Astrocyte (in vitro differentiated cells and primary cell): ENCODE measurements at regions not wholly inside any gene's neighbourhood (a gene's known extent, or its start where the extent isn't known, plus 50 kb on each side); places are given as distances from the start of the nearest gene placed in this dataset.
"Not testable (repeated sequence)": the region's sequence is repeated elsewhere in the genome, so short reads cannot be mapped to it uniquely, and the experiment has no call there.

Experiments
- DNase-seq: peaks from one replicate; pipeline ENCODE4 v3.0.0-alpha.2; 2010; ENCODE audit warnings: low read depth
- FAIRE-seq: peaks from 2 replicates; lab custom pipeline; 2011; peaks lifted over from hg19 to GRCh38; lab: Jason Lieb, UNC
- H2AFZ ChIP-seq: 2 replicates; pipeline ENCODE4 v1.6.0; 2012; ENCODE audit warnings: low read depth, low read length, inconsistent platforms
- H3K27ac ChIP-seq: 2 replicates; pipeline ENCODE4 v1.5.1; 2011; ENCODE audit warnings: low read depth, low read length, inconsistent platforms
- H3K27me3 ChIP-seq: 2 replicates; pipeline ENCODE4 v1.6.0; 2011; ENCODE audit warnings: low read length, inconsistent platforms; ENCODE audit not compliant: insufficient read depth
- H3K36me3 ChIP-seq: 2 replicates; pipeline ENCODE4 v1.5.1; 2011; ENCODE audit warnings: low read length, inconsistent platforms; ENCODE audit not compliant: insufficient read depth
- H3K4me1 ChIP-seq: 2 replicates; pipeline ENCODE4 v1.5.1; 2011; ENCODE audit warnings: low read length, inconsistent platforms; ENCODE audit not compliant: insufficient read depth
- H3K4me2 ChIP-seq: 2 replicates; pipeline ENCODE4 v1.6.0; 2012; ENCODE audit warnings: low read length, inconsistent platforms
- H3K4me3 ChIP-seq: 2 replicates; pipeline ENCODE4 v1.5.1; 2011; ENCODE audit warnings: low read depth, mild to moderate bottlenecking, low read length, inconsistent platforms; ENCODE audit not compliant: insufficient read depth
- H3K79me2 ChIP-seq: 2 replicates; pipeline ENCODE4 v1.6.0; 2012; ENCODE audit warnings: mild to moderate bottlenecking, low read length, inconsistent platforms; ENCODE audit not compliant: insufficient read depth
- H3K9ac ChIP-seq: 2 replicates; pipeline ENCODE4 v1.6.0; 2012; ENCODE audit warnings: mild to moderate bottlenecking, low read length, inconsistent platforms
- H3K9me3 ChIP-seq: 2 replicates; pipeline ENCODE4 v1.5.1; 2012; ENCODE audit warnings: low read depth, mild to moderate bottlenecking, low read length, inconsistent platforms; ENCODE audit not compliant: insufficient read depth
- H4K20me1 ChIP-seq: 2 replicates; pipeline ENCODE4 v1.6.0; 2012; ENCODE audit warnings: low read length, inconsistent platforms; ENCODE audit not compliant: insufficient read depth
- H3K27ac Mint-ChIP-seq: one replicate; pipeline ENCODE4 v1.8.0; 2021; ENCODE audit warnings: mild to moderate bottlenecking, mixed read lengths; ENCODE audit not compliant: unreplicated experiment
- H3K27me3 Mint-ChIP-seq: one replicate; pipeline ENCODE4 v1.8.0; 2021; ENCODE audit warnings: low read depth, mixed read lengths; ENCODE audit not compliant: unreplicated experiment
- H3K36me3 Mint-ChIP-seq: one replicate; pipeline ENCODE4 v1.8.0; 2021; ENCODE audit warnings: low read depth, mixed read lengths; ENCODE audit not compliant: unreplicated experiment
- H3K4me1 Mint-ChIP-seq: one replicate; pipeline ENCODE4 v1.8.0; 2021; ENCODE audit warnings: low read depth, mixed read lengths; ENCODE audit not compliant: unreplicated experiment
- H3K4me3 Mint-ChIP-seq: one replicate; pipeline ENCODE4 v1.8.0; 2021; ENCODE audit warnings: mild to moderate bottlenecking, moderate library complexity, mixed read lengths; ENCODE audit not compliant: unreplicated experiment
- H3K9me3 Mint-ChIP-seq: one replicate; pipeline ENCODE4 v1.8.0; 2021; ENCODE audit warnings: mild to moderate bottlenecking, mixed read lengths; ENCODE audit not compliant: unreplicated experiment
- CTCF ChIP-seq: IDR thresholded peaks from 2 replicates; pipeline ENCODE4 v1.5.1; 2011; ENCODE audit warnings: low read depth, mild to moderate bottlenecking, inconsistent platforms, low read length, moderate library complexity; ENCODE audit not compliant: insufficient read depth
- EZH2 ChIP-seq: IDR thresholded peaks from 2 replicates; pipeline ENCODE4 v1.6.1; 2012; ENCODE audit warnings: mild to moderate bottlenecking, low read length, inconsistent platforms; ENCODE audit not compliant: insufficient read depth

GRCh38 chr4:138435733-138436132 lies 193.6 kb upstream of the SLC7A11 start:
- not testable (repeated sequence) for H3K9me3 ChIP-seq, H3K4me3 ChIP-seq, DNase-seq, FAIRE-seq, H3K27ac ChIP-seq, H3K4me3 Mint-ChIP-seq, H3K4me2 ChIP-seq, H3K27me3 ChIP-seq, H3K9ac ChIP-seq, H4K20me1 ChIP-seq, H3K79me2 ChIP-seq, H3K4me1 Mint-ChIP-seq, H3K4me1 ChIP-seq, H3K27ac Mint-ChIP-seq, H3K36me3 ChIP-seq, H3K36me3 Mint-ChIP-seq, H2AFZ ChIP-seq, H3K27me3 Mint-ChIP-seq
- peaks cover 10% of the 10 kb centered on the region for H3K9me3 Mint-ChIP-seq

GRCh38 chr4:138435046-138435445 lies 192.9 kb upstream of the SLC7A11 start:
- not testable (repeated sequence) for H3K4me2 ChIP-seq, FAIRE-seq, H3K4me1 Mint-ChIP-seq, H2AFZ ChIP-seq, H3K36me3 ChIP-seq, H3K27me3 ChIP-seq, H3K27me3 Mint-ChIP-seq, H3K27ac Mint-ChIP-seq, H3K79me2 ChIP-seq, H3K4me3 ChIP-seq, H3K9ac ChIP-seq, DNase-seq, H3K4me3 Mint-ChIP-seq, H3K27ac ChIP-seq, H4K20me1 ChIP-seq, H3K4me1 ChIP-seq, H3K36me3 Mint-ChIP-seq, H3K9me3 ChIP-seq
- peaks cover 10% of the 10 kb centered on the region for H3K9me3 Mint-ChIP-seq

GRCh38 chr4:138428611-138429010 lies 186.5 kb upstream of the SLC7A11 start:
- no peak for FAIRE-seq
- no peak overlapping the region for H3K4me3 Mint-ChIP-seq

More at GRCh38 chr4:138428611-138429010, 186.5 kb upstream of the SLC7A11 start:
- no peaks in the 10 kb centered on the region for H3K79me2 ChIP-seq
- no peaks in the 10 kb centered on the region for H3K27me3 ChIP-seq
- H3K27ac ChIP-seq: no peak overlapping the region
- no peak for TF ChIP-seq EZH2
- no peak for TF ChIP-seq CTCF
- no peak for DNase-seq
- no peak overlapping the region for H3K9ac ChIP-seq
- H3K4me3 ChIP-seq: no peak overlapping the region
- no peaks in the 10 kb centered on the region for H3K9me3 ChIP-seq
- no peak overlapping the region for H3K4me2 ChIP-seq
- Mint-ChIP-seq H3K27ac (no peak overlapping the region), H3K4me1 (no peaks in the 10 kb centered on the region), H3K9me3 (peaks cover 12% of the 10 kb centered on the region), H3K36me3 (no peaks in the 10 kb centered on the region), H3K27me3 (no peaks in the 10 kb centered on the region)
- no peaks in the 10 kb centered on the region for H3K4me1 ChIP-seq
- no peaks in the 10 kb centered on the region for H4K20me1 ChIP-seq
- H3K36me3 ChIP-seq: no peaks in the 10 kb centered on the region
- no peak overlapping the region for H2AFZ ChIP-seq
